ENCODE measurements at regions not wholly inside any gene's neighbourhood (a gene's known extent, or its start where the extent isn't known, plus 50 kb on each side); places are given as distances from the start of the nearest gene placed in this dataset.

- Histone ChIP-seq H3K9ac (ENCODE audit: low read depth, low read length) (no peak overlapping the region), H3K4me3 (ENCODE audit: low read depth, low read length) (no peak overlapping the region), H3K4me1 (ENCODE audit: control insufficient read depth, insufficient read depth, low read length) (peaks cover 8% of the 10 kb centered on the region), H3K9me3 (ENCODE audit: control insufficient read depth, insufficient read depth, low read length) (no peaks in the 10 kb centered on the region), H3K36me3 (ENCODE audit: control insufficient read depth, insufficient read depth, low read length) (no peaks in the 10 kb centered on the region), H3K27me3 (ENCODE audit: control insufficient read depth, insufficient read depth, low read length) (no peaks in the 10 kb centered on the region)
These were observed 144.5 kb downstream of the CTTN start for GRCh38 chr11:70542811-70543210.

- no peaks in the 10 kb centered on the region for H3K36me3 ChIP-seq (ENCODE audit: control insufficient read depth, insufficient read depth, low read length)
- H3K27me3 ChIP-seq (ENCODE audit: control insufficient read depth, insufficient read depth, low read length): no peaks in the 10 kb centered on the region
- H3K9ac ChIP-seq (ENCODE audit: low read depth, low read length): no peak overlapping the region
- no peaks in the 10 kb centered on the region for H3K9me3 ChIP-seq (ENCODE audit: control insufficient read depth, insufficient read depth, low read length)
- no peak overlapping the region for H3K4me3 ChIP-seq (ENCODE audit: low read depth, low read length)
- peaks cover 8% of the 10 kb centered on the region for H3K4me1 ChIP-seq (ENCODE audit: control insufficient read depth, insufficient read depth, low read length)
These were observed 145.3 kb downstream of the CTTN start for GRCh38 chr11:70543611-70544010.

- Histone ChIP-seq H3K9ac (ENCODE audit: low read depth, low read length) (no peak overlapping the region), H3K36me3 (ENCODE audit: control insufficient read depth, insufficient read depth, low read length) (no peaks in the 10 kb centered on the region), H3K4me1 (ENCODE audit: control insufficient read depth, insufficient read depth, low read length) (peaks cover 8% of the 10 kb centered on the region), H3K4me3 (ENCODE audit: low read depth, low read length) (no peak overlapping the region), H3K27me3 (ENCODE audit: control insufficient read depth, insufficient read depth, low read length) (no peaks in the 10 kb centered on the region), H3K9me3 (ENCODE audit: control insufficient read depth, insufficient read depth, low read length) (no peaks in the 10 kb centered on the region)
These were observed 145.9 kb downstream of the CTTN start for GRCh38 chr11:70544067-70544773.

- Histone ChIP-seq H3K4me3 (ENCODE audit: low read depth, low read length) (no peak overlapping the region), H3K9me3 (ENCODE audit: control insufficient read depth, insufficient read depth, low read length) (no peaks in the 10 kb centered on the region), H3K9ac (ENCODE audit: low read depth, low read length) (no peak overlapping the region), H3K4me1 (ENCODE audit: control insufficient read depth, insufficient read depth, low read length) (peaks cover 8% of the 10 kb centered on the region), H3K27me3 (ENCODE audit: control insufficient read depth, insufficient read depth, low read length) (no peaks in the 10 kb centered on the region), H3K36me3 (ENCODE audit: control insufficient read depth, insufficient read depth, low read length) (no peaks in the 10 kb centered on the region)
These were observed 146.7 kb downstream of the CTTN start for GRCh38 chr11:70544774-70545609.

GRCh38 chr11:70545610-70545912 lies 147.2 kb downstream of the CTTN start:
- Histone ChIP-seq H3K4me3 (ENCODE audit: low read depth, low read length) (no peak overlapping the region), H3K36me3 (ENCODE audit: control insufficient read depth, insufficient read depth, low read length) (no peaks in the 10 kb centered on the region), H3K27me3 (ENCODE audit: control insufficient read depth, insufficient read depth, low read length) (no peaks in the 10 kb centered on the region), H3K4me1 (ENCODE audit: control insufficient read depth, insufficient read depth, low read length) (peaks cover 8% of the 10 kb centered on the region), H3K9me3 (ENCODE audit: control insufficient read depth, insufficient read depth, low read length) (no peaks in the 10 kb centered on the region), H3K9ac (ENCODE audit: low read depth, low read length) (no peak overlapping the region)

GRCh38 chr11:70546191-70546940 lies 148.0 kb downstream of the CTTN start:
- Histone ChIP-seq H3K27me3 (ENCODE audit: control insufficient read depth, insufficient read depth, low read length) (no peaks in the 10 kb centered on the region), H3K36me3 (ENCODE audit: control insufficient read depth, insufficient read depth, low read length) (no peaks in the 10 kb centered on the region), H3K9ac (ENCODE audit: low read depth, low read length) (no peak overlapping the region), H3K9me3 (ENCODE audit: control insufficient read depth, insufficient read depth, low read length) (no peaks in the 10 kb centered on the region), H3K4me3 (ENCODE audit: low read depth, low read length) (no peak overlapping the region), H3K4me1 (ENCODE audit: control insufficient read depth, insufficient read depth, low read length) (peaks cover 8% of the 10 kb centered on the region)

GRCh38 chr11:70547386-70547785 lies 149.1 kb downstream of the CTTN start:
- H3K36me3 ChIP-seq (ENCODE audit: control insufficient read depth, insufficient read depth, low read length): no peaks in the 10 kb centered on the region
- H3K4me3 ChIP-seq (ENCODE audit: low read depth, low read length): no peak overlapping the region
- no peak overlapping the region for H3K9ac ChIP-seq (ENCODE audit: low read depth, low read length)
- H3K27me3 ChIP-seq (ENCODE audit: control insufficient read depth, insufficient read depth, low read length): no peaks in the 10 kb centered on the region
- H3K9me3 ChIP-seq (ENCODE audit: control insufficient read depth, insufficient read depth, low read length): no peaks in the 10 kb centered on the region
- peaks cover 8% of the 10 kb centered on the region for H3K4me1 ChIP-seq (ENCODE audit: control insufficient read depth, insufficient read depth, low read length)

- Histone ChIP-seq H3K36me3 (ENCODE audit: control insufficient read depth, insufficient read depth, low read length) (no peaks in the 10 kb centered on the region), H3K4me1 (ENCODE audit: control insufficient read depth, insufficient read depth, low read length) (peaks cover 8% of the 10 kb centered on the region), H3K9ac (ENCODE audit: low read depth, low read length) (no peak overlapping the region), H3K4me3 (ENCODE audit: low read depth, low read length) (no peak overlapping the region), H3K9me3 (ENCODE audit: control insufficient read depth, insufficient read depth, low read length) (no peaks in the 10 kb centered on the region), H3K27me3 (ENCODE audit: control insufficient read depth, insufficient read depth, low read length) (no peaks in the 10 kb centered on the region)
These were observed 149.7 kb downstream of the CTTN start for GRCh38 chr11:70547821-70548670.

- Histone ChIP-seq H3K4me3 (ENCODE audit: low read depth, low read length) (no peak overlapping the region), H3K9ac (ENCODE audit: low read depth, low read length) (no peak overlapping the region), H3K27me3 (ENCODE audit: control insufficient read depth, insufficient read depth, low read length) (no peaks in the 10 kb centered on the region), H3K4me1 (ENCODE audit: control insufficient read depth, insufficient read depth, low read length) (peaks cover 8% of the 10 kb centered on the region), H3K9me3 (ENCODE audit: control insufficient read depth, insufficient read depth, low read length) (no peaks in the 10 kb centered on the region), H3K36me3 (ENCODE audit: control insufficient read depth, insufficient read depth, low read length) (no peaks in the 10 kb centered on the region)
These were observed 150.6 kb downstream of the CTTN start for GRCh38 chr11:70548976-70549375.

GRCh38 chr11:70549386-70549785 lies 151.1 kb downstream of the CTTN start:
- no peaks in the 10 kb centered on the region for H3K27me3 ChIP-seq (ENCODE audit: control insufficient read depth, insufficient read depth, low read length)
- no peak overlapping the region for H3K4me3 ChIP-seq (ENCODE audit: low read depth, low read length)
- no peaks in the 10 kb centered on the region for H3K36me3 ChIP-seq (ENCODE audit: control insufficient read depth, insufficient read depth, low read length)
- no peaks in the 10 kb centered on the region for H3K9me3 ChIP-seq (ENCODE audit: control insufficient read depth, insufficient read depth, low read length)
- no peak overlapping the region for H3K9ac ChIP-seq (ENCODE audit: low read depth, low read length)
- peaks cover 8% of the 10 kb centered on the region for H3K4me1 ChIP-seq (ENCODE audit: control insufficient read depth, insufficient read depth, low read length)

GRCh38 chr11:70549796-70550195 lies 151.5 kb downstream of the CTTN start:
- H3K4me3 ChIP-seq (ENCODE audit: low read depth, low read length): no peak overlapping the region
- no peak overlapping the region for H3K9ac ChIP-seq (ENCODE audit: low read depth, low read length)
- no peaks in the 10 kb centered on the region for H3K36me3 ChIP-seq (ENCODE audit: control insufficient read depth, insufficient read depth, low read length)
- no peaks in the 10 kb centered on the region for H3K9me3 ChIP-seq (ENCODE audit: control insufficient read depth, insufficient read depth, low read length)
- H3K4me1 ChIP-seq (ENCODE audit: control insufficient read depth, insufficient read depth, low read length): peaks cover 8% of the 10 kb centered on the region
- no peaks in the 10 kb centered on the region for H3K27me3 ChIP-seq (ENCODE audit: control insufficient read depth, insufficient read depth, low read length)

Measured in iPS-15b (cell line).